Esophagus muscularis mucosa (tissue), 4 donors: ENCODE measurements at regions not wholly inside any gene's neighbourhood (a gene's known extent, or its start where the extent isn't known, plus 50 kb on each side); places are given as distances from the start of the nearest gene placed in this dataset.

Experiments used
- DNase-seq: peaks from one replicate; pipeline ENCODE4 v3.0.0-alpha.2; 2017; ENCODE audit errors: extremely low spot score
- H3K27ac ChIP-seq, 4 donors: fragments of 200-600 bp; sonication (generic); replicated peaks in 1 of 4; 1 replicate in 3 of 4; 2 replicates in 1 of 4; pipeline ENCODE4 v1.5.1; 2016 to 2019; ENCODE audit warnings: mild to moderate bottlenecking in 1 of 4
- H3K27me3 ChIP-seq, 4 donors: fragments of 200-600 bp; sonication (generic); one replicate each; pipeline versions ENCODE4 v1.5.1 to v1.6.0; 2016 to 2019
- H3K36me3 ChIP-seq, 4 donors: fragments of 200-600 bp; sonication (generic); one replicate each; pipeline ENCODE4 v1.5.1; 2016 to 2019
- H3K4me1 ChIP-seq, 4 donors: fragments of 200-600 bp; sonication (generic); one replicate each; pipeline ENCODE4 v1.5.1; 2016 to 2019
- H3K4me3 ChIP-seq, 4 donors: fragments of 200-600 bp; sonication (generic); 1 replicate in 2 of 4; 2 replicates in 2 of 4; pipeline ENCODE4 v1.5.1; 2016 to 2019; ENCODE audit warnings: mild to moderate bottlenecking in 4 of 4, moderate library complexity in 1 of 4
- H3K9me3 ChIP-seq, 4 donors: fragments of 200-600 bp; sonication (generic); 1 replicate in 3 of 4; 2 replicates in 1 of 4; pipeline ENCODE4 v1.5.1; 2016 to 2019
- EP300 ChIP-seq: sonication (generic); formaldehyde crosslinking; IDR thresholded peaks from one replicate; pipeline ENCODE4 v1.6.1; 2017; ENCODE audit warnings: antibody characterized with exemption
- POLR2A ChIP-seq: fragments of 450-650 bp; IDR thresholded peaks from one replicate; pipeline ENCODE4 v1.6.1; 2017; ENCODE audit warnings: antibody characterized with exemption, moderate library complexity, mild to moderate bottlenecking, low read depth
- POLR2AphosphoS5 ChIP-seq, 2 donors: sonication (generic); formaldehyde crosslinking; IDR thresholded peaks; one replicate each; pipeline ENCODE4 v1.6.1; 2017; ENCODE audit warnings: antibody characterized with exemption in 2 of 2
- WGBS: methylation state at CpG from one replicate; pipeline ENCODE4 v1.1.5; 2018; 5-methylcytosine and 5-hydroxymethylcytosine counted together
- intact Hi-C: fragments of 100-400 bp; cut with DNase I; formaldehyde crosslinking; loops from one replicate; pipeline ENCODE4 v1.15.1; 2023
- TF ChIP-seq, protein P1 (sequence below), 3 experiments: fragments of 200-600 bp in 2 of 3; fragments of 450-650 bp in 1 of 3; sonication (generic) in 2 of 3; IDR thresholded peaks; one replicate each; pipeline ENCODE4 v1.5.1; 2017 to 2019; ENCODE audit warnings: antibody characterized with exemption in 3 of 3, mild to moderate bottlenecking in 2 of 3, moderate library complexity in 1 of 3

DNA sequence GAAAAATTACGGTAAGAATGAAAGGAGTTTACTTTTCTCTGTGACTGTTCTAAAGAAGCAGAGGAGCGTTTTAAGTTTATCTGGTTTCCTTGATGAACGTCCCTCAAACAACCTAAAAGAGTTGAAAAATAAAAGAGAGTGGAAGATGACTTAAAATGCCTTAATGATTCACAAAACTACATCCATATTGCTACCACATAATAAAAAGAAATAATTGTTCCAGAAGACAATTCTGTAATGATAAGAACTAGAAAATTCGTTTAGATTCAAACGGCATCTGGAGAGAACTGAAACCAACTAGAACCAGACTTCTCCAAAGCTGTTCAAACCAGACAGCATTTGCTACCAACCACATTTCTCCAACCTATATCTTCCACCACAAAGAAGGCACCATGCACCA lies 68.1 kb downstream of the TEKT4 start:
- intact Hi-C loops = no loop called here
- 67% methylated on average over 5 of the region's 5 CpGs for WGBS
- no peaks in the 10 kb centered on the region for H3K36me3 ChIP-seq
- no peaks in the 10 kb centered on the region for H3K4me1 ChIP-seq
- H3K9me3 ChIP-seq = no peaks in the 10 kb centered on the region
- peaks cover 0 to 12% (median 0%) of the 10 kb centered on the region in 4 donors for H3K27me3 ChIP-seq
- DNase-seq = no peak
- TF ChIP-seq, protein P1, sequence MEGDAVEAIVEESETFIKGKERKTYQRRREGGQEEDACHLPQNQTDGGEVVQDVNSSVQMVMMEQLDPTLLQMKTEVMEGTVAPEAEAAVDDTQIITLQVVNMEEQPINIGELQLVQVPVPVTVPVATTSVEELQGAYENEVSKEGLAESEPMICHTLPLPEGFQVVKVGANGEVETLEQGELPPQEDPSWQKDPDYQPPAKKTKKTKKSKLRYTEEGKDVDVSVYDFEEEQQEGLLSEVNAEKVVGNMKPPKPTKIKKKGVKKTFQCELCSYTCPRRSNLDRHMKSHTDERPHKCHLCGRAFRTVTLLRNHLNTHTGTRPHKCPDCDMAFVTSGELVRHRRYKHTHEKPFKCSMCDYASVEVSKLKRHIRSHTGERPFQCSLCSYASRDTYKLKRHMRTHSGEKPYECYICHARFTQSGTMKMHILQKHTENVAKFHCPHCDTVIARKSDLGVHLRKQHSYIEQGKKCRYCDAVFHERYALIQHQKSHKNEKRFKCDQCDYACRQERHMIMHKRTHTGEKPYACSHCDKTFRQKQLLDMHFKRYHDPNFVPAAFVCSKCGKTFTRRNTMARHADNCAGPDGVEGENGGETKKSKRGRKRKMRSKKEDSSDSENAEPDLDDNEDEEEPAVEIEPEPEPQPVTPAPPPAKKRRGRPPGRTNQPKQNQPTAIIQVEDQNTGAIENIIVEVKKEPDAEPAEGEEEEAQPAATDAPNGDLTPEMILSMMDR (IDR thresholded peaks at IDR 0.05) = no peak
- no peak for TF ChIP-seq POLR2A
- no peak for TF ChIP-seq EP300
- no peak for TF ChIP-seq POLR2AphosphoS5 (IDR thresholded peaks at IDR 0.05)
- no peak overlapping the region for H3K27ac ChIP-seq
- H3K4me3 ChIP-seq = no peak overlapping the region

DNA sequence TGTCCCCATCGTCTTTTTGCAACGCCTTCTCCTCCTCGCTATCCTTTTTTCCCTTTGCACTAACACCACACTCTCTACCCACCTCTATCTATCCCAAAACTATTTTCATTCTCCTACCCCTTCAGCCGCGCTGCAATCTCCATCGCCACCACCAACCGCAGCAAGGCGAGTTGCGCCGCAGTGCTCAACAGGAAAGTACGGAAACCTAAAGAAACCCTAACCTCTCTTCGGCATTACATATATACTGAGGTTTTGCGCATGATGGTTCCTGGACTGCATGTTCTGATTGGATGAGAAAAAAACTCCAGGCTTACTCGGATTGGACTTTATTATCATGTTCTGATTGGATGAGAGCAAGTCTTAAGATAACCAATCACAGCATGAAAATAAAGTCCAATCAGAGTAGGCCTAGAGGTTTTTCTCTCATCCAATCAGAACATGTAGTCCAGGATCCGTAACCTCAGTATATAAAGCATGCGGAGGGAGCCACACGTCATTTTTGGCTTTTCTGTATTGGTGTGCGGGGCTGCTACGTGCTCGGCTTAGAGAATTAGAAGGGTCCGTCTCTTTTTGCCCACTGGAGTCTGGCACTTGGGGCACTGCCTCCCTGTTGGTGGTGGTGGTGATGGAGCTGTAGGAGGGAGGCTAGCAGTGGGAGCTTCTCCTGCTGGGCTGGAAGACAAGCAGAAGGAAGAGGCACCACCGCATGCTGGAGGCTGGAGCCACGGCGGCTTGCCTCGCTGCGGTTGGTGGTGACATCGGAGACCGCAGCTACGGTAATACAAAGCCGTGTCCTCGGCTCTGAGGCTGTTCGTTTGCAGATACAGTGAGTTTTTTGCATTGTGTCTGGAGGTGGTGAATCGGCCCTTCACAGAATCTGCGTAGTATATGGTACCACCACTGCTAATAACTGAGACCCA lies 76.1 kb downstream of the TEKT4 start:
- no peak for DNase-seq
- no peaks in the 10 kb centered on the region for H3K36me3 ChIP-seq
- WGBS = 93% methylated on average over 22 of the region's 34 CpGs
- H3K9me3 ChIP-seq = no peaks in the 10 kb centered on the region
- no peaks in the 10 kb centered on the region for H3K27me3 ChIP-seq
- no peaks in the 10 kb centered on the region for H3K4me1 ChIP-seq
- intact Hi-C loops = no loop called here
- no peak overlapping the region for H3K27ac ChIP-seq
- TF ChIP-seq POLR2A (no peak), EP300 (no peak), POLR2AphosphoS5 (IDR thresholded peaks at IDR 0.05) (no peak)
- TF ChIP-seq, protein P1 (IDR thresholded peaks at IDR 0.05) = no peak
- no peak overlapping the region for H3K4me3 ChIP-seq

DNA sequence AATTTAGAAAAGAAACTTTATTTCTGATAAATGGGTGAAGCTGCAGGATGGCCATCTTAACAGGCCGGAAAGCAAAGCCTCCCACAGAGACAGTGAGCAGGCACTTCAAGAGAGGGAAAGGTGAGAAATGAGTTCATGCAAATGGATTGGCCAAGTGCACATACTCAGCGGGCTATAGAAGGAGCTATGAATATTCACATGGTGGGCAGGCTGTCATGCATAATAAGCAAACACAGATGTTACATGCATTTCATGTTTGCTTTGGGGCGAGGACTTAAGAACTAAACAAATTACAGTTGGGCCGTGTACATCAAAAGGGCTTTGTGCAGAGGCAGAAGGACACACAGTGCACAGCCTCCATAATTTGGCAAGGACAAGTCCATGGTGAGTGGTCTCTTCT lies 69.8 kb upstream of the MAL start:
- 50% methylated on average over 4 of the region's 4 CpGs for WGBS
- Histone ChIP-seq H3K9me3 (no peaks in the 10 kb centered on the region), H3K27me3 (peaks cover 0 to 39% (median 0%) of the 10 kb centered on the region in 4 donors), H3K36me3 (no peaks in the 10 kb centered on the region), H3K4me3 (no peak overlapping the region), H3K27ac (no peak overlapping the region), H3K4me1 (no peaks in the 10 kb centered on the region)
- intact Hi-C loops = no loop called here
- TF ChIP-seq POLR2AphosphoS5 (IDR thresholded peaks at IDR 0.05) = no peak
- no peak for TF ChIP-seq EP300
- no peak for TF ChIP-seq POLR2A
- TF ChIP-seq, protein P1 (IDR thresholded peaks at IDR 0.05) = no peak
- DNase-seq = no peak

DNA sequence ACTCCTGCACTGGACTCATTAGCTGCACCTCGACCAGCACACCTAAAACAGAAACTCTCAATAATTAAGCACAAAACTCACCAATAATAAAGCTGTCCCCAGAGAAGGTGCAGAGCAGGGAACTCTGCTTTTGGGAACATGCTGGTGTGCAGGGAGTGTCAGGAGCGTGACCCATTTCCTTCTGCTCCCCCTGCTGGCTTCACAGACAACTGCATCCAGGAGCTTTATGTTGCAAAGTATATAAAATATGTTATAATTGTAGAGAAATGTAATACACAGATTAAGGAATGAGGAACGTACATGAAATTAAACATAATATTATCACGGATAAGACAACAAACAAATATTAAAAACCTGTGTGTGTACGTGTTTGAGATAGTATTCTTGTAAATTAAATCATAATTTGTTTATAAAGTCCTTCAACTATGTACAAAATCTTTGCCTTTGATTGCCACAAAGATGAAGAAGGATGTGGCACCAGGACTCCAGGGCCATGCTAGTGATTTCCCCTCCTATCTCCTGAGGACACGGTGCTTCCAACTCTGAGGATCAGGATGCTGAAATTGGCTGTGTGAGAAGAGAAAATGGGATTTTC lies 68.6 kb upstream of the MAL start:
- Histone ChIP-seq H3K27me3 (peaks cover 0 to 39% (median 0%) of the 10 kb centered on the region in 4 donors), H3K4me3 (no peak overlapping the region), H3K4me1 (no peaks in the 10 kb centered on the region), H3K36me3 (no peaks in the 10 kb centered on the region), H3K9me3 (no peaks in the 10 kb centered on the region), H3K27ac (no peak overlapping the region)
- intact Hi-C loops = no loop called here
- no peak for DNase-seq
- no peak for TF ChIP-seq EP300
- no peak for TF ChIP-seq POLR2AphosphoS5 (IDR thresholded peaks at IDR 0.05)
- TF ChIP-seq POLR2A = no peak
- TF ChIP-seq, protein P1 (IDR thresholded peaks at IDR 0.05) = peak; percentile 56 to 91 (median 70)
- WGBS = 12% methylated on average over 6 of the region's 6 CpGs
